A549 (cell line): ENCODE measurements at regions not wholly inside any gene's neighbourhood (a gene's known extent, or its start where the extent isn't known, plus 50 kb on each side); places are given as distances from the start of the nearest gene placed in this dataset.

ENCODE experiments used
- CHD2 ChIP-seq: fragments of 150-350 bp; IDR thresholded peaks from 2 replicates; pipeline ENCODE4 v1.6.1; 2014; ENCODE audit warnings: low read length; ENCODE audit not compliant: partially characterized antibody
- EP300 ChIP-seq, 2 experiments: fragments of >200 bp; sonication (Bioruptor Twin); formaldehyde crosslinking; IDR thresholded peaks; 2 replicates in 1 of 2; 3 replicates in 1 of 2; pipeline ENCODE4 v1.6.1; 2016 to 2017
- KDM1A ChIP-seq: fragments of 200-600 bp; sonication (generic); IDR thresholded peaks from 2 replicates; pipeline ENCODE4 v1.6.1; 2016; ENCODE audit warnings: low read depth, mild to moderate bottlenecking
- MAFK ChIP-seq: fragments of 450-650 bp; IDR thresholded peaks from 2 replicates; pipeline ENCODE4 v1.6.1; 2014; ENCODE audit not compliant: partially characterized antibody
- MAZ ChIP-seq: fragments of 150-350 bp; IDR thresholded peaks from 2 replicates; pipeline ENCODE4 v1.6.1; 2014; ENCODE audit warnings: antibody characterized with exemption, low read depth, low read length, borderline replicate concordance
- NR3C1 ChIP-seq: fragments of >200 bp; sonication (Bioruptor Twin); formaldehyde crosslinking; IDR thresholded peaks from 3 replicates; pipeline ENCODE4 v1.6.1; 2017
- POLR2A ChIP-seq: IDR thresholded peaks from 2 replicates; pipeline ENCODE4 v1.6.1; 2012; ENCODE audit warnings: mild to moderate bottlenecking, low read length
- RAD21 ChIP-seq, 2 experiments: fragments of >200 bp in 1 of 2; sonication (Bioruptor Twin) in 1 of 2; formaldehyde crosslinking in 1 of 2; IDR thresholded peaks in 1 of 2; conservative IDR thresholded peaks in 1 of 2; 2 replicates in 1 of 2; 3 replicates in 1 of 2; pipeline ENCODE4 v1.6.1; 2012 to 2018; ENCODE audit warnings: inconsistent platforms in 1 of 2
- RCOR1 ChIP-seq: fragments of 150-350 bp; IDR thresholded peaks from 2 replicates; pipeline ENCODE4 v1.6.1; 2014; ENCODE audit warnings: antibody characterized with exemption, low read length, low read depth
- ZNF302 ChIP-seq: fragments of 250-450 bp; sonication (Bioruptor Pico); IDR thresholded peaks from 2 replicates; pipeline ENCODE4 v1.9.0; 2021; ENCODE audit warnings: inconsistent platforms, mild to moderate bottlenecking, moderate library complexity
- TF ChIP-seq, protein P1 (sequence below): fragments of >200 bp; sonication (Bioruptor Twin); formaldehyde crosslinking; IDR thresholded peaks from 3 replicates; pipeline ENCODE4 v1.5.1; 2016

DNA sequence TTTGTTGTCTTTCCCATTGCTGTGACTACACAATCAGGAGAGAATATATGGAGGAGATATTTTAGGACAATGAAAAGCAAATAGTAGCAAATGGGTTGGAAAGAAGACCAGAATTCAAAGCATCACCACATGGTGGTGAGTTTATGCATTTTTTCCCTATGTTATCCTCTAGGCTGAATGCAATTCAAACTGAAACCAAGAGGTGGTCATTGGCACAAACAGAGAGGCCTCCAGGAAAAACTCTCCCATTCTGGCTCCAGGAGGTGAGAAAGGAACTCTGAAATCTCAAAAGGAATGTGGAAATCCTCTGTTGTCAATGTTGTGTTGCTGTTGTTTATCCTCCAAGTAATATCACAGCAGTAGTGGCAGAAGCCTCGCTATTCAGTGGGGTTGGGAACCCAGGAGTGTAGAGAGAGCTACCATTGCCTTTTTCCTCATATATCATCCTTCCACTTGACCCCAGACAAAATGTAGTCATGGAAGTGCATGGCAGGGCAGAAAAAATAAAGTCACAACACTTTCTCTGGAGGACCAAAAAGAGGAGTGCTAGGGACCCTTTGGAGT is 819.1 kb downstream of the GRID1 start:
- TF ChIP-seq CHD2 (no peak), KDM1A (no peak), POLR2A (no peak), EP300 (IDR thresholded peaks at IDR 0.05) (no peak), MAZ (no peak), MAFK (no peak), RCOR1 (no peak), RAD21 (conservative IDR thresholded peaks at IDR 0.05 in 1 of 2, IDR thresholded peaks at IDR 0.05 in 1 of 2) (no peak), ZNF302 (CRISPR knock-in tag) (no peak), NR3C1 (no peak)
- TF ChIP-seq, protein P1, sequence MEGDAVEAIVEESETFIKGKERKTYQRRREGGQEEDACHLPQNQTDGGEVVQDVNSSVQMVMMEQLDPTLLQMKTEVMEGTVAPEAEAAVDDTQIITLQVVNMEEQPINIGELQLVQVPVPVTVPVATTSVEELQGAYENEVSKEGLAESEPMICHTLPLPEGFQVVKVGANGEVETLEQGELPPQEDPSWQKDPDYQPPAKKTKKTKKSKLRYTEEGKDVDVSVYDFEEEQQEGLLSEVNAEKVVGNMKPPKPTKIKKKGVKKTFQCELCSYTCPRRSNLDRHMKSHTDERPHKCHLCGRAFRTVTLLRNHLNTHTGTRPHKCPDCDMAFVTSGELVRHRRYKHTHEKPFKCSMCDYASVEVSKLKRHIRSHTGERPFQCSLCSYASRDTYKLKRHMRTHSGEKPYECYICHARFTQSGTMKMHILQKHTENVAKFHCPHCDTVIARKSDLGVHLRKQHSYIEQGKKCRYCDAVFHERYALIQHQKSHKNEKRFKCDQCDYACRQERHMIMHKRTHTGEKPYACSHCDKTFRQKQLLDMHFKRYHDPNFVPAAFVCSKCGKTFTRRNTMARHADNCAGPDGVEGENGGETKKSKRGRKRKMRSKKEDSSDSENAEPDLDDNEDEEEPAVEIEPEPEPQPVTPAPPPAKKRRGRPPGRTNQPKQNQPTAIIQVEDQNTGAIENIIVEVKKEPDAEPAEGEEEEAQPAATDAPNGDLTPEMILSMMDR: no peak
